GM12878 (cell line): ENCODE measurements at regions not wholly inside any gene's neighbourhood (a gene's known extent, or its start where the extent isn't known, plus 50 kb on each side); places are given as distances from the start of the nearest gene placed in this dataset.

Source experiments
- ATAC-seq: fragments of 200-7000 bp; cut with Tn5 transposase; 3 replicates; pipeline ENCODE4 v1.9.1; 2020; ENCODE audit warnings: mild to moderate bottlenecking, moderate library complexity
- BruUV-seq: library from RNA; stranded (reverse); fragments of 400-500 nt; replicated peaks from 2 replicates; lab custom pipeline; 2021; lab: Mats Ljungman, UMichigan
- CTCF ChIA-PET: fragments of 300-600 bp; sonication (Branson Sonifier 250); formaldehyde crosslinking; extraction: SDS; loops from one replicate; lab custom pipeline; 2021; ENCODE audit warnings: inconsistent platforms; lab: Yijun Ruan, JAX
- POLR2A ChIA-PET: fragments of 350-600 bp; formaldehyde crosslinking; extraction: SDS; loops from one replicate; lab custom pipeline; 2021; ENCODE audit warnings: inconsistent platforms; lab: Charles Lee
- RAD21 ChIA-PET: fragments of 300-600 bp; sonication (Branson Sonifier 250); formaldehyde crosslinking; loops from one replicate; lab custom pipeline; 2023; ENCODE audit warnings: antibody characterized with exemption; ENCODE audit not compliant: unreplicated experiment; lab: Charles Lee
- SMC1A ChIA-PET: fragments of 300-600 bp; sonication (Branson Sonifier 250); formaldehyde crosslinking; loops from one replicate; lab custom pipeline; 2023; ENCODE audit not compliant: unreplicated experiment, uncharacterized antibody; lab: Charles Lee
- DNase-seq: peaks from one replicate; pipeline ENCODE4 v3.0.0-alpha.2; 2011; ENCODE audit warnings: low read depth, low spot score
- FAIRE-seq: peaks from 3 replicates; lab custom pipeline; 2011; peaks lifted over from hg19 to GRCh38; lab: Jason Lieb, UNC
- H2AFZ ChIP-seq: 2 replicates; pipeline ENCODE4 v1.6.0; 2011; ENCODE audit warnings: low read depth, low read length, control low read depth; ENCODE audit not compliant: control insufficient read depth
- H3K27ac ChIP-seq: 2 replicates; pipeline ENCODE4 v1.5.1; 2011; ENCODE audit warnings: control low read depth; ENCODE audit not compliant: control insufficient read depth, insufficient read depth
- H3K27me3 ChIP-seq, 2 experiments: replicated peaks in 1 of 2; 2 replicates each; pipeline versions ENCODE4 v1.6.0 to v1.6.1; 2011; ENCODE audit warnings: low read length in 1 of 2; ENCODE audit not compliant: control insufficient read depth in 2 of 2, insufficient read depth in 2 of 2
- H3K36me3 ChIP-seq, 2 experiments: 2 replicates each; pipeline ENCODE4 v1.5.1; 2011; ENCODE audit warnings: low read length in 1 of 2; ENCODE audit not compliant: control insufficient read depth in 2 of 2, insufficient read depth in 2 of 2
- H3K4me1 ChIP-seq: 2 replicates; pipeline ENCODE4 v1.6.1; 2011; ENCODE audit warnings: mild to moderate bottlenecking, low read length, moderate library complexity, mixed read lengths; ENCODE audit not compliant: control insufficient read depth, insufficient read depth
- H3K4me2 ChIP-seq: 2 replicates; pipeline ENCODE4 v1.6.0; 2011; ENCODE audit warnings: control low read depth; ENCODE audit not compliant: control insufficient read depth, insufficient read depth
- H3K4me3 ChIP-seq: fragments of 200-600 bp; sonication (generic); 2 replicates; pipeline ENCODE4 v1.5.1; 2016
- H3K79me2 ChIP-seq: 2 replicates; pipeline ENCODE4 v1.6.0; 2011; ENCODE audit warnings: low read length; ENCODE audit not compliant: control insufficient read depth, insufficient read depth
- H3K9ac ChIP-seq: 2 replicates; pipeline ENCODE4 v1.8.0; 2011; ENCODE audit warnings: low read length, control low read depth, mixed read lengths; ENCODE audit not compliant: control insufficient read depth, insufficient read depth
- H3K9me3 ChIP-seq: replicated peaks from 3 replicates; pipeline ENCODE4 v1.5.1; 2011; ENCODE audit warnings: mild to moderate bottlenecking, low read length; ENCODE audit not compliant: control insufficient read depth, insufficient read depth
- H4K20me1 ChIP-seq: 2 replicates; pipeline ENCODE4 v1.6.0; 2011; ENCODE audit not compliant: control insufficient read depth, insufficient read depth
- ATF7 ChIP-seq: fragments of 450-650 bp; IDR thresholded peaks from 2 replicates; pipeline ENCODE4 v1.6.1; 2016; ENCODE audit warnings: low read depth, mild to moderate bottlenecking
- BCL3 ChIP-seq: IDR thresholded peaks from 2 replicates; pipeline ENCODE4 v1.6.1; 2011; ENCODE audit warnings: borderline replicate concordance, low read depth, mild to moderate bottlenecking, moderate library complexity, low read length; ENCODE audit not compliant: insufficient read depth, poor library complexity, severe bottlenecking
- BMI1 ChIP-seq: fragments of 450-650 bp; IDR thresholded peaks from 2 replicates; pipeline ENCODE4 v1.6.1; 2016; ENCODE audit warnings: mild to moderate bottlenecking, moderate library complexity, borderline replicate concordance
- CEBPB ChIP-seq, 2 experiments: fragments of 150-350 bp in 1 of 2; IDR thresholded peaks; 2 replicates each; pipeline ENCODE4 v1.6.1; 2012 to 2014; ENCODE audit warnings: low read depth in 2 of 2, low read length in 2 of 2, borderline replicate concordance in 1 of 2, inconsistent platforms in 1 of 2
- EED ChIP-seq: sonication (generic); IDR thresholded peaks from 2 replicates; pipeline ENCODE4 v1.6.1; 2016; ENCODE audit warnings: antibody characterized with exemption, low read depth
- GABPA ChIP-seq: IDR thresholded peaks from 2 replicates; pipeline ENCODE4 v1.6.1; 2014; ENCODE audit warnings: antibody characterized with exemption, low read depth, mild to moderate bottlenecking, inconsistent platforms
- HDGF ChIP-seq: fragments of 450-650 bp; IDR thresholded peaks from 2 replicates; pipeline ENCODE4 v1.6.1; 2016; ENCODE audit warnings: antibody characterized with exemption
- IKZF2 ChIP-seq, 2 experiments: fragments of 450-650 bp; IDR thresholded peaks; 2 replicates each; pipeline ENCODE4 v1.6.1; 2017; ENCODE audit warnings: mild to moderate bottlenecking in 2 of 2, moderate library complexity in 2 of 2
- IRF4 ChIP-seq: IDR thresholded peaks from 2 replicates; pipeline ENCODE4 v1.6.1; 2011; ENCODE audit warnings: low read depth, low read length
- POLR2AphosphoS2 ChIP-seq: IDR thresholded peaks from 2 replicates; pipeline ENCODE4 v1.6.1; 2011; ENCODE audit warnings: low read depth, mild to moderate bottlenecking, low read length, improper control_type of control experiment, moderate library complexity
- SMAD5 ChIP-seq: IDR thresholded peaks from 2 replicates; pipeline ENCODE4 v1.6.1; 2016; ENCODE audit warnings: antibody characterized with exemption, low read depth
- STAT1 ChIP-seq: fragments of 450-650 bp; conservative IDR thresholded peaks from 2 replicates; pipeline ENCODE4 v1.6.1; 2014; ENCODE audit warnings: antibody characterized with exemption, mild to moderate bottlenecking
- SUPT20H ChIP-seq: IDR thresholded peaks from 2 replicates; pipeline ENCODE4 v1.6.1; 2011; ENCODE audit warnings: low read depth, mild to moderate bottlenecking, low read length, moderate library complexity, borderline replicate concordance; ENCODE audit not compliant: control insufficient read depth
- WGBS: methylation state at CpG from one replicate; pipeline ENCODE4 v1.1.6; 2016; ENCODE audit warnings: low lambda C conversion rate; ENCODE audit not compliant: insufficient replicate concordance, insufficient coverage; ENCODE audit errors: missing lambda C conversion rate; 5-methylcytosine and 5-hydroxymethylcytosine counted together
- in situ Hi-C: fragments of 300-500 bp; cut with MboI; formaldehyde crosslinking; loops from 9 replicates; pipeline ENCODE4 v1.14.3; 2018; ENCODE audit warnings: mixed read lengths
- intact Hi-C: fragments of 100-400 bp; cut with micrococcal nuclease; formaldehyde crosslinking; loops from one replicate; pipeline ENCODE4 v1.14.2; 2022; ENCODE audit not compliant: unreplicated experiment
- TF ChIP-seq, protein P1 (sequence below): IDR thresholded peaks from 2 replicates; pipeline ENCODE4 v1.6.1; 2012; ENCODE audit warnings: improper control_type of control experiment, low read depth, low read length; ENCODE audit not compliant: insufficient replicate concordance
- TF ChIP-seq, protein P2 (sequence below): fragments of 450-650 bp; IDR thresholded peaks from 2 replicates; pipeline ENCODE4 v1.6.1; 2016; ENCODE audit warnings: mild to moderate bottlenecking, moderate library complexity, borderline replicate concordance

GRCh38 chr3:89617706-89618105 lies 510.3 kb downstream of the EPHA3 start:
- in situ Hi-C loops, result no loop called here
- no peaks in the 10 kb centered on the region for H3K4me1 ChIP-seq
- H3K36me3 ChIP-seq, result no peaks in the 10 kb centered on the region
- H2AFZ ChIP-seq, result no peak overlapping the region
- no peak overlapping the region for H3K4me3 ChIP-seq
- SMC1A ChIA-PET, result interaction anchor here (0.9 to 1.9 kb wide), 4 partner anchors 9 to 76 kb away, joined by 3 to 5 read pairs (median 4); no protein-coding TSS in a partner anchor
- CTCF ChIA-PET, result interaction anchor here (0.6 to 2.1 kb wide), 3 partner anchors 11 to 64 kb away, joined by 3 to 8 read pairs (median 3); no protein-coding TSS in a partner anchor
- H3K4me2 ChIP-seq, result no peak overlapping the region
- DNase-seq (no peak), FAIRE-seq (no peak), ATAC-seq (no peak)
- H3K9ac ChIP-seq, result no peak overlapping the region
- WGBS, result 0% methylated on average over 1 of the region's 1 CpG
- BruUV-seq, result no TSS peak
- intact Hi-C loops, result no loop called here
- no peaks in the 10 kb centered on the region for H4K20me1 ChIP-seq
- H3K27ac ChIP-seq, result no peak overlapping the region
- H3K79me2 ChIP-seq, result no peaks in the 10 kb centered on the region
- POLR2A ChIA-PET, result no interaction called here
- RAD21 ChIA-PET, result interaction anchor here (0.8 to 1.5 kb wide), 2 partner anchors 10 to 474 kb away, joined by 3 to 6 read pairs; no protein-coding TSS in a partner anchor
- H3K27me3 ChIP-seq, result no peaks in the 10 kb centered on the region
- H3K9me3 ChIP-seq, result no peaks in the 10 kb centered on the region
- no peak for TF ChIP-seq BMI1
- no peak for TF ChIP-seq EED
- TF ChIP-seq SMAD5, result no peak
- no peak for TF ChIP-seq ATF7
- TF ChIP-seq, protein P1, sequence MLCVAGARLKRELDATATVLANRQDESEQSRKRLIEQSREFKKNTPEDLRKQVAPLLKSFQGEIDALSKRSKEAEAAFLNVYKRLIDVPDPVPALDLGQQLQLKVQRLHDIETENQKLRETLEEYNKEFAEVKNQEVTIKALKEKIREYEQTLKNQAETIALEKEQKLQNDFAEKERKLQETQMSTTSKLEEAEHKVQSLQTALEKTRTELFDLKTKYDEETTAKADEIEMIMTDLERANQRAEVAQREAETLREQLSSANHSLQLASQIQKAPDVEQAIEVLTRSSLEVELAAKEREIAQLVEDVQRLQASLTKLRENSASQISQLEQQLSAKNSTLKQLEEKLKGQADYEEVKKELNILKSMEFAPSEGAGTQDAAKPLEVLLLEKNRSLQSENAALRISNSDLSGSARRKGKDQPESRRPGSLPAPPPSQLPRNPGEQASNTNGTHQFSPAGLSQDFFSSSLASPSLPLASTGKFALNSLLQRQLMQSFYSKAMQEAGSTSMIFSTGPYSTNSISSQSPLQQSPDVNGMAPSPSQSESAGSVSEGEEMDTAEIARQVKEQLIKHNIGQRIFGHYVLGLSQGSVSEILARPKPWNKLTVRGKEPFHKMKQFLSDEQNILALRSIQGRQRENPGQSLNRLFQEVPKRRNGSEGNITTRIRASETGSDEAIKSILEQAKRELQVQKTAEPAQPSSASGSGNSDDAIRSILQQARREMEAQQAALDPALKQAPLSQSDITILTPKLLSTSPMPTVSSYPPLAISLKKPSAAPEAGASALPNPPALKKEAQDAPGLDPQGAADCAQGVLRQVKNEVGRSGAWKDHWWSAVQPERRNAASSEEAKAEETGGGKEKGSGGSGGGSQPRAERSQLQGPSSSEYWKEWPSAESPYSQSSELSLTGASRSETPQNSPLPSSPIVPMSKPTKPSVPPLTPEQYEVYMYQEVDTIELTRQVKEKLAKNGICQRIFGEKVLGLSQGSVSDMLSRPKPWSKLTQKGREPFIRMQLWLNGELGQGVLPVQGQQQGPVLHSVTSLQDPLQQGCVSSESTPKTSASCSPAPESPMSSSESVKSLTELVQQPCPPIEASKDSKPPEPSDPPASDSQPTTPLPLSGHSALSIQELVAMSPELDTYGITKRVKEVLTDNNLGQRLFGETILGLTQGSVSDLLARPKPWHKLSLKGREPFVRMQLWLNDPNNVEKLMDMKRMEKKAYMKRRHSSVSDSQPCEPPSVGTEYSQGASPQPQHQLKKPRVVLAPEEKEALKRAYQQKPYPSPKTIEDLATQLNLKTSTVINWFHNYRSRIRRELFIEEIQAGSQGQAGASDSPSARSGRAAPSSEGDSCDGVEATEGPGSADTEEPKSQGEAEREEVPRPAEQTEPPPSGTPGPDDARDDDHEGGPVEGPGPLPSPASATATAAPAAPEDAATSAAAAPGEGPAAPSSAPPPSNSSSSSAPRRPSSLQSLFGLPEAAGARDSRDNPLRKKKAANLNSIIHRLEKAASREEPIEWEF, result no peak
- no peak for TF ChIP-seq IRF4
- TF ChIP-seq GABPA, result no peak
- no peak for TF ChIP-seq IKZF2 (IDR thresholded peaks at IDR 0.05)
- no peak for TF ChIP-seq POLR2AphosphoS2
- TF ChIP-seq, protein P2, sequence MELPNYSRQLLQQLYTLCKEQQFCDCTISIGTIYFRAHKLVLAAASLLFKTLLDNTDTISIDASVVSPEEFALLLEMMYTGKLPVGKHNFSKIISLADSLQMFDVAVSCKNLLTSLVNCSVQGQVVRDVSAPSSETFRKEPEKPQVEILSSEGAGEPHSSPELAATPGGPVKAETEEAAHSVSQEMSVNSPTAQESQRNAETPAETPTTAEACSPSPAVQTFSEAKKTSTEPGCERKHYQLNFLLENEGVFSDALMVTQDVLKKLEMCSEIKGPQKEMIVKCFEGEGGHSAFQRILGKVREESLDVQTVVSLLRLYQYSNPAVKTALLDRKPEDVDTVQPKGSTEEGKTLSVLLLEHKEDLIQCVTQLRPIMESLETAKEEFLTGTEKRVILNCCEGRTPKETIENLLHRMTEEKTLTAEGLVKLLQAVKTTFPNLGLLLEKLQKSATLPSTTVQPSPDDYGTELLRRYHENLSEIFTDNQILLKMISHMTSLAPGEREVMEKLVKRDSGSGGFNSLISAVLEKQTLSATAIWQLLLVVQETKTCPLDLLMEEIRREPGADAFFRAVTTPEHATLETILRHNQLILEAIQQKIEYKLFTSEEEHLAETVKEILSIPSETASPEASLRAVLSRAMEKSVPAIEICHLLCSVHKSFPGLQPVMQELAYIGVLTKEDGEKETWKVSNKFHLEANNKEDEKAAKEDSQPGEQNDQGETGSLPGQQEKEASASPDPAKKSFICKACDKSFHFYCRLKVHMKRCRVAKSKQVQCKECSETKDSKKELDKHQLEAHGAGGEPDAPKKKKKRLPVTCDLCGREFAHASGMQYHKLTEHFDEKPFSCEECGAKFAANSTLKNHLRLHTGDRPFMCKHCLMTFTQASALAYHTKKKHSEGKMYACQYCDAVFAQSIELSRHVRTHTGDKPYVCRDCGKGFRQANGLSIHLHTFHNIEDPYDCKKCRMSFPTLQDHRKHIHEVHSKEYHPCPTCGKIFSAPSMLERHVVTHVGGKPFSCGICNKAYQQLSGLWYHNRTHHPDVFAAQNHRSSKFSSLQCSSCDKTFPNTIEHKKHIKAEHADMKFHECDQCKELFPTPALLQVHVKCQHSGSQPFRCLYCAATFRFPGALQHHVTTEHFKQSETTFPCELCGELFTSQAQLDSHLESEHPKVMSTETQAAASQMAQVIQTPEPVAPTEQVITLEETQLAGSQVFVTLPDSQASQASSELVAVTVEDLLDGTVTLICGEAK, result no peak
- TF ChIP-seq CEBPB (IDR thresholded peaks at IDR 0.05; ENCODE audit: borderline replicate concordance in 1 of 2, low read depth in 2 of 2, low read length in 2 of 2), result no peak
- TF ChIP-seq STAT1, result no peak
- no peak for TF ChIP-seq SUPT20H
- TF ChIP-seq HDGF, result no peak
- TF ChIP-seq BCL3, result no peak
